ENCODE measurements at regions not wholly inside any gene's neighbourhood (a gene's known extent, or its start where the extent isn't known, plus 50 kb on each side); places are given as distances from the start of the nearest gene placed in this dataset.

- TF ChIP-seq, protein P1, sequence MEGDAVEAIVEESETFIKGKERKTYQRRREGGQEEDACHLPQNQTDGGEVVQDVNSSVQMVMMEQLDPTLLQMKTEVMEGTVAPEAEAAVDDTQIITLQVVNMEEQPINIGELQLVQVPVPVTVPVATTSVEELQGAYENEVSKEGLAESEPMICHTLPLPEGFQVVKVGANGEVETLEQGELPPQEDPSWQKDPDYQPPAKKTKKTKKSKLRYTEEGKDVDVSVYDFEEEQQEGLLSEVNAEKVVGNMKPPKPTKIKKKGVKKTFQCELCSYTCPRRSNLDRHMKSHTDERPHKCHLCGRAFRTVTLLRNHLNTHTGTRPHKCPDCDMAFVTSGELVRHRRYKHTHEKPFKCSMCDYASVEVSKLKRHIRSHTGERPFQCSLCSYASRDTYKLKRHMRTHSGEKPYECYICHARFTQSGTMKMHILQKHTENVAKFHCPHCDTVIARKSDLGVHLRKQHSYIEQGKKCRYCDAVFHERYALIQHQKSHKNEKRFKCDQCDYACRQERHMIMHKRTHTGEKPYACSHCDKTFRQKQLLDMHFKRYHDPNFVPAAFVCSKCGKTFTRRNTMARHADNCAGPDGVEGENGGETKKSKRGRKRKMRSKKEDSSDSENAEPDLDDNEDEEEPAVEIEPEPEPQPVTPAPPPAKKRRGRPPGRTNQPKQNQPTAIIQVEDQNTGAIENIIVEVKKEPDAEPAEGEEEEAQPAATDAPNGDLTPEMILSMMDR (IDR thresholded peaks at IDR 0.05; ENCODE audit: insufficient read depth, low read length, poor library complexity, severe bottlenecking): no peak
- TF ChIP-seq EZH2phosphoT487 (conservative IDR thresholded peaks at IDR 0.05; ENCODE audit: low read length): no peak
- Histone ChIP-seq H3K79me2 (ENCODE audit: insufficient read depth, low read length) (no peaks in the 10 kb centered on the region), H4K20me1 (ENCODE audit: low read depth, low read length) (no peaks in the 10 kb centered on the region), H3K4me3 (ENCODE audit: insufficient read depth, low read length, poor library complexity, severe bottlenecking) (no peak overlapping the region), H3K27ac (ENCODE audit: low read depth, low read length) (no peak overlapping the region), H3F3A (ENCODE audit: insufficient read depth) (no peaks in the 10 kb centered on the region), H3K9me3 (ENCODE audit: insufficient read depth, low read length) (0 out of 2 replicates have a peak, but pooled peaks cover 5% of the 10 kb centered on the region), H3K9ac (ENCODE audit: low read length) (no peak overlapping the region), H3K36me3 (ENCODE audit: low read length) (no peaks in the 10 kb centered on the region), H3K4me2 (ENCODE audit: low read depth, low read length, poor library complexity, severe bottlenecking) (no peak overlapping the region), H3K27me3 (ENCODE audit: low read length) (no peaks in the 10 kb centered on the region; the same call in 1 of the 2 replicates), H2AFZ (ENCODE audit: low read depth, low read length, severe bottlenecking) (no peak overlapping the region), H3K9me2 (replicated peaks; ENCODE audit: insufficient read depth, low read length) (no peaks in the 10 kb centered on the region)
Observed at GRCh38 chr10:3986493-3987142, 201.6 kb upstream of the KLF6 start.

DNA sequence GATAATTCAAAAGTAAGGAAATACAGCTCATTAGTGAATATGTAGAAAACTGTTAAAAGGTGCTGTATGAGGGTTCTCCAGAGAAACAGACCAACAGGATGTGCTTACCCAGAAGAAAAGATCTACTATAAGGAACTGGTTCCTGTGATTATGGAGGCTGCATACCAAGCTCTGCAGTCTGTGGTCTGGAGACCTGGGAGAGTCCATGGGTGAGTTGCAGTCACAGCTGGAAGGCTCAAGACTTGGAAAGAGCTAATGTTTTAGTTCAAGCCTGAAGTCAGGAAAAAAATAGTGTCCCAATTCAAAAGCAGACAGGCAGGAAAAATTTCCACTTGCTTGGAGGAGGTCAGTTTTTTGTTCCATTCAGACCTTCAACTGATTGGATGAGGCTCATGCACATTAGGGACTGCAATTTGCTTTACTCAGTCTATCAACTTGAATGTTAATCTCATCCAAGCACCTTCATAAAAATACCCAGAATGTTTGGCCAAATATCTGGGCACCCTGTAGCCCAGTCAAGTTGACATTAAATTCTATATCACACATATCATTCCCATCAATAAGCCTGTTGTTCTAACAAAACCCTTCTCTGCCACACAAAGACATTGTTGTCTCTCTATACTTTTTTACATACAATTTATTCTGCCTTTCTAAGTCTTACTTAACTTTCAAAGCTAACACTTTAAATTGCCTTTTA lies 197.9 kb upstream of the KLF6 start:
- Histone ChIP-seq H3F3A (ENCODE audit: insufficient read depth) (no peaks in the 10 kb centered on the region), H3K9me3 (ENCODE audit: insufficient read depth, low read length) (0 out of 2 replicates have a peak, but pooled peaks cover 5% of the 10 kb centered on the region), H3K27ac (ENCODE audit: low read depth, low read length) (no peak overlapping the region), H3K4me3 (ENCODE audit: insufficient read depth, low read length, poor library complexity, severe bottlenecking) (no peak overlapping the region), H4K20me1 (ENCODE audit: low read depth, low read length) (no peaks in the 10 kb centered on the region), H3K9ac (ENCODE audit: low read length) (no peak overlapping the region), H3K36me3 (ENCODE audit: low read length) (no peaks in the 10 kb centered on the region), H3K4me2 (ENCODE audit: low read depth, low read length, poor library complexity, severe bottlenecking) (no peak overlapping the region), H3K79me2 (ENCODE audit: insufficient read depth, low read length) (no peaks in the 10 kb centered on the region), H2AFZ (ENCODE audit: low read depth, low read length, severe bottlenecking) (no peak overlapping the region), H3K27me3 (ENCODE audit: low read length) (no peaks in the 10 kb centered on the region; the same call in 1 of the 2 replicates), H3K9me2 (replicated peaks; ENCODE audit: insufficient read depth, low read length) (no peaks in the 10 kb centered on the region)
- no peak for TF ChIP-seq EZH2phosphoT487 (conservative IDR thresholded peaks at IDR 0.05; ENCODE audit: low read length)
- TF ChIP-seq, protein P1 (IDR thresholded peaks at IDR 0.05; ENCODE audit: insufficient read depth, low read length, poor library complexity, severe bottlenecking): no peak

- Histone ChIP-seq H3K4me2 (ENCODE audit: low read depth, low read length, poor library complexity, severe bottlenecking) (no peak overlapping the region), H3K27ac (ENCODE audit: low read depth, low read length) (no peak overlapping the region), H2AFZ (ENCODE audit: low read depth, low read length, severe bottlenecking) (no peak overlapping the region), H3K27me3 (ENCODE audit: low read length) (no peaks in the 10 kb centered on the region; the same call in 1 of the 2 replicates), H3K9me3 (ENCODE audit: insufficient read depth, low read length) (0 out of 2 replicates have a peak, but pooled peaks cover 5% of the 10 kb centered on the region), H3K9me2 (replicated peaks; ENCODE audit: insufficient read depth, low read length) (no peaks in the 10 kb centered on the region), H3K79me2 (ENCODE audit: insufficient read depth, low read length) (no peaks in the 10 kb centered on the region), H3K36me3 (ENCODE audit: low read length) (no peaks in the 10 kb centered on the region), H3K4me3 (ENCODE audit: insufficient read depth, low read length, poor library complexity, severe bottlenecking) (no peak overlapping the region), H4K20me1 (ENCODE audit: low read depth, low read length) (no peaks in the 10 kb centered on the region), H3K9ac (ENCODE audit: low read length) (no peak overlapping the region), H3F3A (ENCODE audit: insufficient read depth) (no peaks in the 10 kb centered on the region)
- TF ChIP-seq, protein P1 (IDR thresholded peaks at IDR 0.05; ENCODE audit: insufficient read depth, low read length, poor library complexity, severe bottlenecking): no peak
- TF ChIP-seq EZH2phosphoT487 (conservative IDR thresholded peaks at IDR 0.05; ENCODE audit: low read length): no peak
Observed at GRCh38 chr10:3981300-3981699, 196.3 kb upstream of the KLF6 start.
